ENCODE measurements at regions not wholly inside any gene's neighbourhood (a gene's known extent, or its start where the extent isn't known, plus 50 kb on each side); places are given as distances from the start of the nearest gene placed in this dataset.

GRCh38 chrX:15911734-15912550, 57.3 kb upstream of the AP1S2 start:
- H3K4me1 ChIP-seq (ENCODE audit: control insufficient read depth in 1 of 2, insufficient read depth in 1 of 2, low read depth in 1 of 2, low read length in 1 of 2), result peaks cover 68 to 79% of the 10 kb centered on the region in 2 experiments
- peak overlapping the region; percentile 12 to 18 for H3K4me3 ChIP-seq (ENCODE audit: low read depth in 1 of 2, low read length in 1 of 2)
- H3K9me3 ChIP-seq, result no peaks in the 10 kb centered on the region
- TF ChIP-seq CTCF (IDR thresholded peaks at IDR 0.05), result peak; percentile 47
- no peaks in the 10 kb centered on the region for H3K36me3 ChIP-seq
- no peaks in the 10 kb centered on the region for H3K27me3 ChIP-seq
- peak overlapping the region; percentile 75 for H3K27ac ChIP-seq

GRCh38 chrX:15909605-15910004, 55.0 kb upstream of the AP1S2 start:
- Histone ChIP-seq H3K27ac (peak overlapping the region; percentile 27), H3K9me3 (no peaks in the 10 kb centered on the region), H3K4me3 (ENCODE audit: low read depth in 1 of 2, low read length in 1 of 2) (no peak overlapping the region), H3K27me3 (no peaks in the 10 kb centered on the region), H3K36me3 (no peaks in the 10 kb centered on the region), H3K4me1 (ENCODE audit: control insufficient read depth in 1 of 2, insufficient read depth in 1 of 2, low read depth in 1 of 2, low read length in 1 of 2) (peaks cover 48 to 57% of the 10 kb centered on the region in 2 experiments)
- TF ChIP-seq CTCF (IDR thresholded peaks at IDR 0.05), result no peak

GRCh38 chrX:15908603-15909290, 54.1 kb upstream of the AP1S2 start:
- Histone ChIP-seq H3K36me3 (no peaks in the 10 kb centered on the region), H3K27me3 (no peaks in the 10 kb centered on the region), H3K27ac (no peak overlapping the region), H3K4me3 (ENCODE audit: low read depth in 1 of 2, low read length in 1 of 2) (no peak overlapping the region), H3K9me3 (no peaks in the 10 kb centered on the region), H3K4me1 (ENCODE audit: control insufficient read depth in 1 of 2, insufficient read depth in 1 of 2, low read depth in 1 of 2, low read length in 1 of 2) (peaks cover 55 to 56% of the 10 kb centered on the region in 2 experiments)
- no peak for TF ChIP-seq CTCF (IDR thresholded peaks at IDR 0.05)

- no peak for TF ChIP-seq CTCF (IDR thresholded peaks at IDR 0.05)
- peaks cover 48 to 57% of the 10 kb centered on the region in 2 experiments for H3K4me1 ChIP-seq (ENCODE audit: control insufficient read depth in 1 of 2, insufficient read depth in 1 of 2, low read depth in 1 of 2, low read length in 1 of 2)
- H3K4me3 ChIP-seq (ENCODE audit: low read depth in 1 of 2, low read length in 1 of 2), result no peak overlapping the region
- H3K27me3 ChIP-seq, result no peaks in the 10 kb centered on the region
- no peaks in the 10 kb centered on the region for H3K9me3 ChIP-seq
- no peak overlapping the region for H3K27ac ChIP-seq
- H3K36me3 ChIP-seq, result no peaks in the 10 kb centered on the region
Observed at GRCh38 chrX:15906041-15906943, 51.7 kb upstream of the AP1S2 start.

Data from neutrophil (primary cell).